ENCODE measurements at regions not wholly inside any gene's neighbourhood (a gene's known extent, or its start where the extent isn't known, plus 50 kb on each side); places are given as distances from the start of the nearest gene placed in this dataset.

DNA sequence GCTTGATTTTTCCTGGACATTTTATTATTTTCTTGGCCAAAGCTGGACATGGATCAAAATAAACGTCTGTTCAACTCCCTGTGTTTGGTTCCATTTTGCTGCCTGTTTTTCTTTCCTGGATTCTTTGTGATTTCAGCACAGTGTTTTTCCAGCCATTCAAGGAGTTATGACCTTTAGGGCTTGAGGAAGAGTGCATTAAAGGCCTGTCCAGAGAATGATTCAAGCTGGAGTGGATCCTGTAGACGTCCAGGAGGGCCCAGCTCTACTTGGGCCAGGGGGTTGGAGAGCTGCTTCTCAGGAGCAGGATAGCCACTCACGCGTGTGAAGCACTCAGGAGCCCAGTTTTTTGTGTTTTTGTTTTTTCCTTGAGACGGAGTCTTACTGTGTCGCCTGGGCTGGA is 56.5 kb upstream of the IER3 start:
- H3K27me3 ChIP-seq (replicated peaks; ENCODE audit: insufficient read depth, low read depth, low read length, poor library complexity): no peaks in the 10 kb centered on the region
- BruUV-seq (replicated peaks): no TSS peak
- intact Hi-C loops (cut with micrococcal nuclease; ENCODE audit: unreplicated experiment): no loop called here
- TF ChIP-seq EZH2 (IDR thresholded peaks at IDR 0.05; ENCODE audit: borderline replicate concordance, low read depth, low read length, poor library complexity, severe bottlenecking): no peak
- TF ChIP-seq, protein P1, sequence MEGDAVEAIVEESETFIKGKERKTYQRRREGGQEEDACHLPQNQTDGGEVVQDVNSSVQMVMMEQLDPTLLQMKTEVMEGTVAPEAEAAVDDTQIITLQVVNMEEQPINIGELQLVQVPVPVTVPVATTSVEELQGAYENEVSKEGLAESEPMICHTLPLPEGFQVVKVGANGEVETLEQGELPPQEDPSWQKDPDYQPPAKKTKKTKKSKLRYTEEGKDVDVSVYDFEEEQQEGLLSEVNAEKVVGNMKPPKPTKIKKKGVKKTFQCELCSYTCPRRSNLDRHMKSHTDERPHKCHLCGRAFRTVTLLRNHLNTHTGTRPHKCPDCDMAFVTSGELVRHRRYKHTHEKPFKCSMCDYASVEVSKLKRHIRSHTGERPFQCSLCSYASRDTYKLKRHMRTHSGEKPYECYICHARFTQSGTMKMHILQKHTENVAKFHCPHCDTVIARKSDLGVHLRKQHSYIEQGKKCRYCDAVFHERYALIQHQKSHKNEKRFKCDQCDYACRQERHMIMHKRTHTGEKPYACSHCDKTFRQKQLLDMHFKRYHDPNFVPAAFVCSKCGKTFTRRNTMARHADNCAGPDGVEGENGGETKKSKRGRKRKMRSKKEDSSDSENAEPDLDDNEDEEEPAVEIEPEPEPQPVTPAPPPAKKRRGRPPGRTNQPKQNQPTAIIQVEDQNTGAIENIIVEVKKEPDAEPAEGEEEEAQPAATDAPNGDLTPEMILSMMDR (conservative IDR thresholded peaks at IDR 0.05; ENCODE audit: low read depth, low read length): no peak
- DNase-seq (ENCODE audit: low spot score): no peak
- H3K4me3 ChIP-seq (ENCODE audit: low read depth, low read length, poor library complexity, severe bottlenecking): no peak overlapping the region
- CTCF ChIA-PET: no interaction called here
- H3K9me3 ChIP-seq (ENCODE audit: low read depth, low read length, poor library complexity, severe bottlenecking): no peaks in the 10 kb centered on the region
- H3K27ac ChIP-seq (ENCODE audit: low read depth, low read length, poor library complexity, severe bottlenecking): no peak overlapping the region
- POLR2A ChIA-PET (ENCODE audit: low non-redundant PET): interaction anchor here (0.6 kb wide), 1 partner anchor 42 kb away, joined by 3 read pairs; no protein-coding TSS in a partner anchor
- no peaks in the 10 kb centered on the region for H3K36me3 ChIP-seq (ENCODE audit: insufficient read depth, low read length, poor library complexity, severe bottlenecking)
- no peaks in the 10 kb centered on the region for H3K4me1 ChIP-seq (ENCODE audit: insufficient read depth, low read length, poor library complexity, severe bottlenecking)

DNA sequence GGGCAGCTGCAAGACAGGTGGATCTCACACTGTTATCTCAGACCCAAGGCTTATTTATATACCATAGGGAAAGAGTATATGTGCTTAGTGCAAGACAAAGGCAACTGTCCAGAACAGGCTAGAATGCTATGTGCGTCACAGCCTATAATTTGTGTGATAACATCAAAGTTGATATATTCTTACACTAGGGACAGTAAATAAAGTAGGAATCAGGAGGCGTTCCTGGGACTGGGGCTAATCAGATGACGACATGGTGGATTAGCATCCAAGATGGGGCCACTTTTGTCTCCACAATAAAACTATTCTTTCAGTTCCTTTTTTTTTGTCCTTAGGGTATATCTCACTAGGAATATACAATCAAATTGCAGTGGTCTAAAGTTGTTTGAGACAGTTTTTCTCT is 54.9 kb upstream of the IER3 start:
- no TSS peak for BruUV-seq (replicated peaks)
- no peaks in the 10 kb centered on the region for H3K4me1 ChIP-seq (ENCODE audit: insufficient read depth, low read length, poor library complexity, severe bottlenecking)
- H3K27ac ChIP-seq (ENCODE audit: low read depth, low read length, poor library complexity, severe bottlenecking): no peak overlapping the region
- H3K36me3 ChIP-seq (ENCODE audit: insufficient read depth, low read length, poor library complexity, severe bottlenecking): no peaks in the 10 kb centered on the region
- DNase-seq (ENCODE audit: low spot score): no peak
- TF ChIP-seq EZH2 (IDR thresholded peaks at IDR 0.05; ENCODE audit: borderline replicate concordance, low read depth, low read length, poor library complexity, severe bottlenecking): no peak
- TF ChIP-seq, protein P1 (conservative IDR thresholded peaks at IDR 0.05; ENCODE audit: low read depth, low read length): no peak
- ChIA-PET CTCF (no interaction called here), POLR2A (ENCODE audit: low non-redundant PET) (no interaction called here)
- H3K4me3 ChIP-seq (ENCODE audit: low read depth, low read length, poor library complexity, severe bottlenecking): no peak overlapping the region
- intact Hi-C loops (cut with micrococcal nuclease; ENCODE audit: unreplicated experiment): no loop called here
- H3K27me3 ChIP-seq (replicated peaks; ENCODE audit: insufficient read depth, low read depth, low read length, poor library complexity): no peaks in the 10 kb centered on the region
- H3K9me3 ChIP-seq (ENCODE audit: low read depth, low read length, poor library complexity, severe bottlenecking): no peaks in the 10 kb centered on the region

DNA sequence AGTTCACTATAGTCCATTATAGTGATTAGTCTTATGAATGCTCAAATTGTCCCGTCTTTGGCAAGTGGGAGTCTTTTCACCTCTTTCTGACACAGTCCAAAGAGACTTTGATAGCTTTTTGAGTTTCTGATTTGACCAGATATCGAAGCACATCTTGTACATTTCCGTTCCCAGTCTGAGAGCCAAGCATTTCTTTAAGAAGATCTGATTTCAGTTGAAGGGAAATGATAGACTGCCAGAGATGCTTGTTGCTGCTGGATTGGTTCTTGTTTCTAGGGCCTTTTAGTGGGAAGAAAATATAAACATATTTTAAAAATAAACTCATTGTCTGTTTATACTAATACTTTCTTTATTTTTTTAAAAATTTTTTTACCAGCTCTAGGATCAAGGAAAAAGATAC is 54.1 kb upstream of the IER3 start:
- Histone ChIP-seq H3K36me3 (ENCODE audit: insufficient read depth, low read length, poor library complexity, severe bottlenecking) (no peaks in the 10 kb centered on the region), H3K4me3 (ENCODE audit: low read depth, low read length, poor library complexity, severe bottlenecking) (no peak overlapping the region), H3K4me1 (ENCODE audit: insufficient read depth, low read length, poor library complexity, severe bottlenecking) (no peaks in the 10 kb centered on the region), H3K27ac (ENCODE audit: low read depth, low read length, poor library complexity, severe bottlenecking) (no peak overlapping the region), H3K27me3 (replicated peaks; ENCODE audit: insufficient read depth, low read depth, low read length, poor library complexity) (no peaks in the 10 kb centered on the region), H3K9me3 (ENCODE audit: low read depth, low read length, poor library complexity, severe bottlenecking) (no peaks in the 10 kb centered on the region)
- ChIA-PET POLR2A (ENCODE audit: low non-redundant PET) (no interaction called here), CTCF (no interaction called here)
- intact Hi-C loops (cut with micrococcal nuclease; ENCODE audit: unreplicated experiment): no loop called here
- no peak for DNase-seq (ENCODE audit: low spot score)
- BruUV-seq (replicated peaks): no TSS peak
- TF ChIP-seq, protein P1 (conservative IDR thresholded peaks at IDR 0.05; ENCODE audit: low read depth, low read length): no peak
- no peak for TF ChIP-seq EZH2 (IDR thresholded peaks at IDR 0.05; ENCODE audit: borderline replicate concordance, low read depth, low read length, poor library complexity, severe bottlenecking)
